WTC11 (cell line): ENCODE measurements at regions not wholly inside any gene's neighbourhood (a gene's known extent, or its start where the extent isn't known, plus 50 kb on each side); places are given as distances from the start of the nearest gene placed in this dataset.

Experiments
- ATAC-seq: fragments of 200-7000 bp; cut with Tn5 transposase; 2 replicates; pipeline ENCODE4 v1.10.0; 2021; ENCODE audit warnings: mild to moderate bottlenecking, moderate library complexity
- CTCF ChIA-PET: fragments of 300-600 bp; sonication (Branson Sonifier 250); formaldehyde crosslinking; loops from one replicate; lab custom pipeline; 2021; ENCODE audit warnings: antibody characterized with exemption; lab: Charles Lee
- POLR2A ChIA-PET: fragments of 350-600 bp; sonication (Branson Sonifier 250); formaldehyde crosslinking; loops from one replicate; lab custom pipeline; 2021; ENCODE audit warnings: antibody characterized with exemption; lab: Charles Lee
- DNase-seq: peaks from one replicate; pipeline ENCODE4 v3.0.0; 2021; ENCODE audit warnings: low spot score
- H3K27ac Mint-ChIP-seq: 2 replicates; pipeline ENCODE4 v1.8.0; 2021; ENCODE audit warnings: mixed read lengths
- H3K27me3 Mint-ChIP-seq: 2 replicates; pipeline ENCODE4 v1.8.0; 2021; ENCODE audit warnings: low read depth, mild to moderate bottlenecking, moderate library complexity, mixed read lengths
- H3K36me3 Mint-ChIP-seq: 2 replicates; pipeline ENCODE4 v1.8.0; 2021; ENCODE audit warnings: mixed read lengths
- H3K4me1 Mint-ChIP-seq: 2 replicates; pipeline ENCODE4 v1.8.0; 2022; ENCODE audit warnings: mixed read lengths
- H3K4me3 Mint-ChIP-seq: 2 replicates; pipeline ENCODE4 v1.8.0; 2021; ENCODE audit warnings: mild to moderate bottlenecking, moderate library complexity, mixed read lengths
- H3K9me3 Mint-ChIP-seq: 2 replicates; pipeline ENCODE4 v1.8.0; 2021; ENCODE audit warnings: mixed read lengths
- CREB1 ChIP-seq: sonication (generic); formaldehyde crosslinking; IDR thresholded peaks from 2 replicates; pipeline ENCODE4 v1.8.0; 2023; ENCODE audit warnings: mild to moderate bottlenecking, missing genetic modification reagents
- E2F5 ChIP-seq: sonication (generic); formaldehyde crosslinking; IDR thresholded peaks from 2 replicates; pipeline ENCODE4 v1.8.1; 2022; ENCODE audit warnings: mild to moderate bottlenecking, moderate library complexity, missing genetic modification reagents
- ELF4 ChIP-seq: sonication (generic); formaldehyde crosslinking; IDR thresholded peaks from 2 replicates; pipeline ENCODE4 v1.8.1; 2022; ENCODE audit warnings: low read depth, mild to moderate bottlenecking, moderate library complexity, missing genetic modification reagents
- ERG ChIP-seq: fragments of 250-450 bp; sonication (Bioruptor Pico); IDR thresholded peaks from 2 replicates; pipeline ENCODE4 v1.8.0; 2021; ENCODE audit warnings: mild to moderate bottlenecking
- FOXJ3 ChIP-seq: sonication (generic); formaldehyde crosslinking; IDR thresholded peaks from 2 replicates; pipeline ENCODE4 v1.9.0; 2021; ENCODE audit warnings: missing genetic modification reagents, mild to moderate bottlenecking, borderline replicate concordance
- HMGA2 ChIP-seq: fragments of 250-450 bp; sonication (Bioruptor Pico); IDR thresholded peaks from 2 replicates; pipeline ENCODE4 v1.4.0; 2021; ENCODE audit warnings: mild to moderate bottlenecking, moderate library complexity
- IRF1 ChIP-seq: sonication (generic); formaldehyde crosslinking; IDR thresholded peaks from 2 replicates; pipeline ENCODE4 v1.8.0; 2023; ENCODE audit warnings: missing genetic modification reagents
- IRF2 ChIP-seq: sonication (generic); formaldehyde crosslinking; IDR thresholded peaks from 2 replicates; pipeline ENCODE4 v1.8.0; 2022; ENCODE audit warnings: low read depth, missing genetic modification reagents, borderline replicate concordance
- JAZF1 ChIP-seq: fragments of 250-450 bp; sonication (Bioruptor Pico); IDR thresholded peaks from 2 replicates; pipeline ENCODE4 v1.9.0; 2021; ENCODE audit warnings: moderate library complexity, mild to moderate bottlenecking, inconsistent platforms
- NFATC4 ChIP-seq: fragments of 250-450 bp; sonication (Bioruptor Pico); IDR thresholded peaks from 2 replicates; pipeline ENCODE4 v1.9.0; 2021; ENCODE audit warnings: mild to moderate bottlenecking
- NR1H2 ChIP-seq: sonication (generic); formaldehyde crosslinking; IDR thresholded peaks from 2 replicates; pipeline ENCODE4 v1.9.0; 2021; ENCODE audit warnings: mild to moderate bottlenecking, moderate library complexity, missing genetic modification reagents
- RORB ChIP-seq: fragments of 250-450 bp; sonication (Bioruptor Pico); IDR thresholded peaks from 2 replicates; pipeline ENCODE4 v1.9.0; 2021; ENCODE audit warnings: mild to moderate bottlenecking
- SMAD4 ChIP-seq: sonication (generic); formaldehyde crosslinking; IDR thresholded peaks from 2 replicates; pipeline ENCODE4 v1.8.0; 2022; ENCODE audit warnings: mild to moderate bottlenecking, missing genetic modification reagents
- TP53 ChIP-seq: sonication (generic); formaldehyde crosslinking; IDR thresholded peaks from 2 replicates; pipeline ENCODE4 v1.8.1; 2023; ENCODE audit warnings: mild to moderate bottlenecking, missing genetic modification reagents
- USF1 ChIP-seq: sonication (generic); formaldehyde crosslinking; IDR thresholded peaks from 2 replicates; pipeline ENCODE4 v1.8.0; 2022; ENCODE audit warnings: mild to moderate bottlenecking, missing genetic modification reagents
- ZBTB21 ChIP-seq: sonication (generic); formaldehyde crosslinking; IDR thresholded peaks from 2 replicates; pipeline ENCODE4 v1.8.1; 2023; ENCODE audit warnings: mild to moderate bottlenecking, missing genetic modification reagents, borderline replicate concordance
- ZNF232 ChIP-seq: sonication (generic); formaldehyde crosslinking; IDR thresholded peaks from 2 replicates; pipeline ENCODE4 v1.8.0; 2022; ENCODE audit warnings: mild to moderate bottlenecking, missing genetic modification reagents
- ZNF263 ChIP-seq: sonication (generic); formaldehyde crosslinking; IDR thresholded peaks from 2 replicates; pipeline ENCODE4 v1.8.1; 2022; ENCODE audit warnings: low read depth, mild to moderate bottlenecking, moderate library complexity, missing genetic modification reagents
- ZNF423 ChIP-seq: fragments of 250-450 bp; sonication (Bioruptor Pico); IDR thresholded peaks from 2 replicates; pipeline ENCODE4 v2.1.2; 2022; ENCODE audit warnings: mild to moderate bottlenecking, moderate library complexity
- ZNF671 ChIP-seq: fragments of 250-450 bp; sonication (Bioruptor Pico); IDR thresholded peaks from 2 replicates; pipeline ENCODE4 v1.8.0; 2021; ENCODE audit warnings: mild to moderate bottlenecking
- TF ChIP-seq, protein P1 (sequence below): sonication (generic); formaldehyde crosslinking; IDR thresholded peaks from 2 replicates; pipeline ENCODE4 v1.8.0; 2023; ENCODE audit warnings: missing genetic modification reagents, mild to moderate bottlenecking, borderline replicate concordance
- TF ChIP-seq, protein P2 (sequence below): sonication (generic); formaldehyde crosslinking; IDR thresholded peaks from 2 replicates; pipeline ENCODE4 v1.8.1; 2023; ENCODE audit warnings: mild to moderate bottlenecking, missing genetic modification reagents
- TF ChIP-seq, protein P3 (sequence below): fragments of 250-450 bp; sonication (Bioruptor Pico); IDR thresholded peaks from 2 replicates; pipeline ENCODE4 v1.9.0; 2021; ENCODE audit warnings: mild to moderate bottlenecking

DNA sequence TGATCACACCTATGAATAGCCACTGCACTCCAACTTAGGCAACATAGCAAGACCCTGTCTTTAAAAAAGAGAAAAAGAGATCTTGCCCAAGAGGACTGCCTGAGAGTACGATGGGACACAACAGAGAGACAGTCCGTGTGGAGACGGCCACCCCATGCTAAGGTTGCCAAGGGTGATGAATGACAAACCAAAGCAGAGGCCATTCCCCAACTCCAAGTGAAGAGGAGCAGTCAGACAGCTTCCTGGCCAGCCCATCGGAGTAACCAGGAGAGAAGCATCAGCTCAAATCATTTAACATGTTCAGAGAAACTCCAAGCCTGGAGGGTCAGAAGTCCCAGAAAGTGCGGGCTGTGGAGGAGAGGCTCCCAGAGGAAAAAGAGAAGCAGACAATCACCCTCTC is 63.9 kb upstream of the SUB1 start (continued):
- TF ChIP-seq, protein P1, sequence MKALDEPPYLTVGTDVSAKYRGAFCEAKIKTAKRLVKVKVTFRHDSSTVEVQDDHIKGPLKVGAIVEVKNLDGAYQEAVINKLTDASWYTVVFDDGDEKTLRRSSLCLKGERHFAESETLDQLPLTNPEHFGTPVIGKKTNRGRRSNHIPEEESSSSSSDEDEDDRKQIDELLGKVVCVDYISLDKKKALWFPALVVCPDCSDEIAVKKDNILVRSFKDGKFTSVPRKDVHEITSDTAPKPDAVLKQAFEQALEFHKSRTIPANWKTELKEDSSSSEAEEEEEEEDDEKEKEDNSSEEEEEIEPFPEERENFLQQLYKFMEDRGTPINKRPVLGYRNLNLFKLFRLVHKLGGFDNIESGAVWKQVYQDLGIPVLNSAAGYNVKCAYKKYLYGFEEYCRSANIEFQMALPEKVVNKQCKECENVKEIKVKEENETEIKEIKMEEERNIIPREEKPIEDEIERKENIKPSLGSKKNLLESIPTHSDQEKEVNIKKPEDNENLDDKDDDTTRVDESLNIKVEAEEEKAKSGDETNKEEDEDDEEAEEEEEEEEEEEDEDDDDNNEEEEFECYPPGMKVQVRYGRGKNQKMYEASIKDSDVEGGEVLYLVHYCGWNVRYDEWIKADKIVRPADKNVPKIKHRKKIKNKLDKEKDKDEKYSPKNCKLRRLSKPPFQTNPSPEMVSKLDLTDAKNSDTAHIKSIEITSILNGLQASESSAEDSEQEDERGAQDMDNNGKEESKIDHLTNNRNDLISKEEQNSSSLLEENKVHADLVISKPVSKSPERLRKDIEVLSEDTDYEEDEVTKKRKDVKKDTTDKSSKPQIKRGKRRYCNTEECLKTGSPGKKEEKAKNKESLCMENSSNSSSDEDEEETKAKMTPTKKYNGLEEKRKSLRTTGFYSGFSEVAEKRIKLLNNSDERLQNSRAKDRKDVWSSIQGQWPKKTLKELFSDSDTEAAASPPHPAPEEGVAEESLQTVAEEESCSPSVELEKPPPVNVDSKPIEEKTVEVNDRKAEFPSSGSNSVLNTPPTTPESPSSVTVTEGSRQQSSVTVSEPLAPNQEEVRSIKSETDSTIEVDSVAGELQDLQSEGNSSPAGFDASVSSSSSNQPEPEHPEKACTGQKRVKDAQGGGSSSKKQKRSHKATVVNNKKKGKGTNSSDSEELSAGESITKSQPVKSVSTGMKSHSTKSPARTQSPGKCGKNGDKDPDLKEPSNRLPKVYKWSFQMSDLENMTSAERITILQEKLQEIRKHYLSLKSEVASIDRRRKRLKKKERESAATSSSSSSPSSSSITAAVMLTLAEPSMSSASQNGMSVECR (CRISPR knock-in tag), result no peak
- no peak for TF ChIP-seq ZNF671 (CRISPR knock-in tag)

- Mint-ChIP-seq H3K36me3 (no peaks in the 10 kb centered on the region), H3K4me3 (no peak overlapping the region), H3K27me3 (no peaks in the 10 kb centered on the region; the same call in 1 of the 2 replicates), H3K4me1 (no peaks in the 10 kb centered on the region), H3K9me3 (peaks cover 13% of the 10 kb centered on the region), H3K27ac (no peak overlapping the region)
- TF ChIP-seq TP53 (CRISPR knock-in tag), result no peak
- TF ChIP-seq, protein P2, sequence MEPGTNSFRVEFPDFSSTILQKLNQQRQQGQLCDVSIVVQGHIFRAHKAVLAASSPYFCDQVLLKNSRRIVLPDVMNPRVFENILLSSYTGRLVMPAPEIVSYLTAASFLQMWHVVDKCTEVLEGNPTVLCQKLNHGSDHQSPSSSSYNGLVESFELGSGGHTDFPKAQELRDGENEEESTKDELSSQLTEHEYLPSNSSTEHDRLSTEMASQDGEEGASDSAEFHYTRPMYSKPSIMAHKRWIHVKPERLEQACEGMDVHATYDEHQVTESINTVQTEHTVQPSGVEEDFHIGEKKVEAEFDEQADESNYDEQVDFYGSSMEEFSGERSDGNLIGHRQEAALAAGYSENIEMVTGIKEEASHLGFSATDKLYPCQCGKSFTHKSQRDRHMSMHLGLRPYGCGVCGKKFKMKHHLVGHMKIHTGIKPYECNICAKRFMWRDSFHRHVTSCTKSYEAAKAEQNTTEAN (CRISPR knock-in tag), result no peak
- TF ChIP-seq HMGA2 (CRISPR knock-in tag), result no peak
- TF ChIP-seq SMAD4 (CRISPR knock-in tag), result no peak
- TF ChIP-seq JAZF1, result no peak
- TF ChIP-seq ZNF263 (CRISPR knock-in tag), result no peak
- TF ChIP-seq ZNF423, result no peak
- CTCF ChIA-PET, result no interaction called here
- POLR2A ChIA-PET, result no interaction called here
- DNase-seq (no peak), ATAC-seq (no peak)
Measured at GRCh38 chr5:32520972-32521371, 64.4 kb upstream of the SUB1 start.

GRCh38 chr5:32520356-32520755 is 65.0 kb upstream of the SUB1 start:
- DNase-seq (no peak), ATAC-seq (no peak)
- CTCF ChIA-PET, result interaction anchor here (1.2 kb wide), 1 partner anchor 69 kb away, joined by 3 read pairs; no protein-coding TSS in a partner anchor
- Mint-ChIP-seq H3K36me3 (no peaks in the 10 kb centered on the region), H3K9me3 (peaks cover 13% of the 10 kb centered on the region), H3K4me1 (no peaks in the 10 kb centered on the region), H3K4me3 (no peak overlapping the region), H3K27me3 (no peaks in the 10 kb centered on the region; the same call in 1 of the 2 replicates), H3K27ac (no peak overlapping the region)
- no peak for TF ChIP-seq SMAD4 (CRISPR knock-in tag)
- TF ChIP-seq USF1 (CRISPR knock-in tag), result no peak
- no peak for TF ChIP-seq IRF1 (CRISPR knock-in tag)
- TF ChIP-seq ZBTB21 (CRISPR knock-in tag), result no peak
- no peak for TF ChIP-seq ZNF232 (CRISPR knock-in tag)
- TF ChIP-seq NFATC4 (CRISPR knock-in tag), result no peak
- TF ChIP-seq FOXJ3 (CRISPR knock-in tag), result no peak
- no peak for TF ChIP-seq CREB1 (CRISPR knock-in tag)
- TF ChIP-seq, protein P3, sequence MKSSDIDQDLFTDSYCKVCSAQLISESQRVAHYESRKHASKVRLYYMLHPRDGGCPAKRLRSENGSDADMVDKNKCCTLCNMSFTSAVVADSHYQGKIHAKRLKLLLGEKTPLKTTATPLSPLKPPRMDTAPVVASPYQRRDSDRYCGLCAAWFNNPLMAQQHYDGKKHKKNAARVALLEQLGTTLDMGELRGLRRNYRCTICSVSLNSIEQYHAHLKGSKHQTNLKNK, result no peak
- no peak for TF ChIP-seq ELF4 (CRISPR knock-in tag)
- TF ChIP-seq ERG, result no peak
- TF ChIP-seq RORB (CRISPR knock-in tag), result no peak
- TF ChIP-seq NR1H2 (CRISPR knock-in tag), result no peak
- no peak for TF ChIP-seq IRF2 (CRISPR knock-in tag)
- TF ChIP-seq E2F5 (CRISPR knock-in tag), result no peak
- no peak for TF ChIP-seq HMGA2 (CRISPR knock-in tag)
- POLR2A ChIA-PET, result interaction anchor here (0.7 kb wide), 1 partner anchor 70 kb away, joined by 3 read pairs; no protein-coding TSS in a partner anchor
